HL-60 (cell line): ENCODE measurements at regions not wholly inside any gene's neighbourhood (a gene's known extent, or its start where the extent isn't known, plus 50 kb on each side); places are given as distances from the start of the nearest gene placed in this dataset.

Source experiments
- DNase-seq, 2 experiments: peaks; one replicate each; pipeline ENCODE4 v3.0.0-alpha.2; 2010 to 2020; ENCODE audit warnings: low read depth in 1 of 2, low spot score in 1 of 2
- H3K27ac ChIP-seq: fragments of 250-450 bp; sonication (Bioruptor Pico); replicated peaks from 2 replicates; pipeline ENCODE4 v1.5.1; 2020; ENCODE audit warnings: mild to moderate bottlenecking, moderate library complexity
- H3K27me3 ChIP-seq: fragments of 250-450 bp; sonication (Bioruptor Pico); 2 replicates; pipeline ENCODE4 v1.5.1; 2021; ENCODE audit warnings: mild to moderate bottlenecking, moderate library complexity; ENCODE audit not compliant: insufficient read depth, poor library complexity, severe bottlenecking
- H3K4me3 ChIP-seq: replicated peaks from 2 replicates; pipeline ENCODE4 v1.5.1; 2011; ENCODE audit warnings: mild to moderate bottlenecking, control low read depth, low read length; ENCODE audit not compliant: insufficient read depth
- GABPA ChIP-seq: IDR thresholded peaks from 2 replicates; pipeline ENCODE4 v1.6.1; 2012; ENCODE audit warnings: low read depth
- POLR2AphosphoS5 ChIP-seq: IDR thresholded peaks from 2 replicates; pipeline ENCODE4 v1.6.1; 2012; ENCODE audit warnings: low read depth
- SPI1 ChIP-seq: IDR thresholded peaks from 2 replicates; pipeline ENCODE4 v1.6.1; 2012; ENCODE audit warnings: low read depth, mild to moderate bottlenecking, borderline replicate concordance
- TF ChIP-seq, protein P1 (sequence below): IDR thresholded peaks from 2 replicates; pipeline ENCODE4 v1.6.1; 2012; ENCODE audit warnings: low read depth; ENCODE audit not compliant: insufficient replicate concordance
- TF ChIP-seq, protein P2 (sequence below): IDR thresholded peaks from one replicate; pipeline ENCODE4 v1.5.1; 2011; ENCODE audit warnings: low read length, control low read depth, inconsistent platforms; ENCODE audit not compliant: insufficient read depth

DNA sequence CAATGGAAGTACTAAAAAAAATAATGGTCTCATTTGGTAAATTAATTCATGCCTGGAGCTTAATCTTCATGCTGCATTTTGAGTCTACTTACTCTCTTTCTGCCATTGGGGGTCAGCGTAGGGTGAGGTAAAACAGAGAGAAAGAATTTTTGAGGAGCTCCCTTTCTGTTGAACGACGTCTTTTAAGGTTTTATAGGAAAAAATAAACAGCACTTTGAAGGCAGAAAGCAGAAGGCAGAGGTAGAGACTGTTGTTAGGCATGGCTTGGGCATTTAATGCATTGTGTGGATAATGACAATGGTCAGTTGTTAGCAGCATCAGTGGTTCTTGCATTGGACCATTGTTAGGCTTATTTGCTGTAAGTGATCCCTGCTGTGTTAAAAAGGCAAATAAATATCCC is 557.2 kb upstream of the STXBP6 start:
- TF ChIP-seq, protein P1, sequence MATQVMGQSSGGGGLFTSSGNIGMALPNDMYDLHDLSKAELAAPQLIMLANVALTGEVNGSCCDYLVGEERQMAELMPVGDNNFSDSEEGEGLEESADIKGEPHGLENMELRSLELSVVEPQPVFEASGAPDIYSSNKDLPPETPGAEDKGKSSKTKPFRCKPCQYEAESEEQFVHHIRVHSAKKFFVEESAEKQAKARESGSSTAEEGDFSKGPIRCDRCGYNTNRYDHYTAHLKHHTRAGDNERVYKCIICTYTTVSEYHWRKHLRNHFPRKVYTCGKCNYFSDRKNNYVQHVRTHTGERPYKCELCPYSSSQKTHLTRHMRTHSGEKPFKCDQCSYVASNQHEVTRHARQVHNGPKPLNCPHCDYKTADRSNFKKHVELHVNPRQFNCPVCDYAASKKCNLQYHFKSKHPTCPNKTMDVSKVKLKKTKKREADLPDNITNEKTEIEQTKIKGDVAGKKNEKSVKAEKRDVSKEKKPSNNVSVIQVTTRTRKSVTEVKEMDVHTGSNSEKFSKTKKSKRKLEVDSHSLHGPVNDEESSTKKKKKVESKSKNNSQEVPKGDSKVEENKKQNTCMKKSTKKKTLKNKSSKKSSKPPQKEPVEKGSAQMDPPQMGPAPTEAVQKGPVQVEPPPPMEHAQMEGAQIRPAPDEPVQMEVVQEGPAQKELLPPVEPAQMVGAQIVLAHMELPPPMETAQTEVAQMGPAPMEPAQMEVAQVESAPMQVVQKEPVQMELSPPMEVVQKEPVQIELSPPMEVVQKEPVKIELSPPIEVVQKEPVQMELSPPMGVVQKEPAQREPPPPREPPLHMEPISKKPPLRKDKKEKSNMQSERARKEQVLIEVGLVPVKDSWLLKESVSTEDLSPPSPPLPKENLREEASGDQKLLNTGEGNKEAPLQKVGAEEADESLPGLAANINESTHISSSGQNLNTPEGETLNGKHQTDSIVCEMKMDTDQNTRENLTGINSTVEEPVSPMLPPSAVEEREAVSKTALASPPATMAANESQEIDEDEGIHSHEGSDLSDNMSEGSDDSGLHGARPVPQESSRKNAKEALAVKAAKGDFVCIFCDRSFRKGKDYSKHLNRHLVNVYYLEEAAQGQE, result no peak
- TF ChIP-seq POLR2AphosphoS5 (no peak), SPI1 (no peak), GABPA (no peak)
- TF ChIP-seq, protein P2, sequence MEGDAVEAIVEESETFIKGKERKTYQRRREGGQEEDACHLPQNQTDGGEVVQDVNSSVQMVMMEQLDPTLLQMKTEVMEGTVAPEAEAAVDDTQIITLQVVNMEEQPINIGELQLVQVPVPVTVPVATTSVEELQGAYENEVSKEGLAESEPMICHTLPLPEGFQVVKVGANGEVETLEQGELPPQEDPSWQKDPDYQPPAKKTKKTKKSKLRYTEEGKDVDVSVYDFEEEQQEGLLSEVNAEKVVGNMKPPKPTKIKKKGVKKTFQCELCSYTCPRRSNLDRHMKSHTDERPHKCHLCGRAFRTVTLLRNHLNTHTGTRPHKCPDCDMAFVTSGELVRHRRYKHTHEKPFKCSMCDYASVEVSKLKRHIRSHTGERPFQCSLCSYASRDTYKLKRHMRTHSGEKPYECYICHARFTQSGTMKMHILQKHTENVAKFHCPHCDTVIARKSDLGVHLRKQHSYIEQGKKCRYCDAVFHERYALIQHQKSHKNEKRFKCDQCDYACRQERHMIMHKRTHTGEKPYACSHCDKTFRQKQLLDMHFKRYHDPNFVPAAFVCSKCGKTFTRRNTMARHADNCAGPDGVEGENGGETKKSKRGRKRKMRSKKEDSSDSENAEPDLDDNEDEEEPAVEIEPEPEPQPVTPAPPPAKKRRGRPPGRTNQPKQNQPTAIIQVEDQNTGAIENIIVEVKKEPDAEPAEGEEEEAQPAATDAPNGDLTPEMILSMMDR, result no peak
- H3K27ac ChIP-seq, result no peak overlapping the region
- H3K4me3 ChIP-seq, result no peak overlapping the region
- no peaks in the 10 kb centered on the region for H3K27me3 ChIP-seq
- DNase-seq, result no peak

DNA sequence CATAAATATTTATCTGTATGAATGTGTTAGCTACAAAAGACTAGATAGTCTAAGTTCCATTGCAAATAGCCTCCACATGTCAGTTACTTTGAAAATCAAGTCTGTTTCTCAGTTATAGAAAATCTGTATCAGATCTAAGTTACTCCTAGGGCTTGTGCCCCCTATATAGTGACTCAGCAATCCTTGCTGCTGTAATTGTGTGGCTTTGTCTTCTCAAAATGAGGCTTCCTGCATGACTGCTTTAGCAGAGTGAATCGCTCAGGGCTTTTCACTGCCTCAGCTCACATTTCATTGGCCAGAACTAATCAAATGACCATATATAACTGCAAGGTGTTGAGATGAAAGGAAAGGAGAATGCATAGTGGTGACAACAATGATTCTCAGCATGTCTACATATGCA is 552.2 kb upstream of the STXBP6 start:
- TF ChIP-seq SPI1 (no peak), GABPA (no peak), POLR2AphosphoS5 (no peak)
- TF ChIP-seq, protein P2, result no peak
- TF ChIP-seq, protein P1, result no peak
- H3K27me3 ChIP-seq, result no peaks in the 10 kb centered on the region
- no peak for DNase-seq
- H3K27ac ChIP-seq, result no peak overlapping the region
- H3K4me3 ChIP-seq, result no peak overlapping the region

DNA sequence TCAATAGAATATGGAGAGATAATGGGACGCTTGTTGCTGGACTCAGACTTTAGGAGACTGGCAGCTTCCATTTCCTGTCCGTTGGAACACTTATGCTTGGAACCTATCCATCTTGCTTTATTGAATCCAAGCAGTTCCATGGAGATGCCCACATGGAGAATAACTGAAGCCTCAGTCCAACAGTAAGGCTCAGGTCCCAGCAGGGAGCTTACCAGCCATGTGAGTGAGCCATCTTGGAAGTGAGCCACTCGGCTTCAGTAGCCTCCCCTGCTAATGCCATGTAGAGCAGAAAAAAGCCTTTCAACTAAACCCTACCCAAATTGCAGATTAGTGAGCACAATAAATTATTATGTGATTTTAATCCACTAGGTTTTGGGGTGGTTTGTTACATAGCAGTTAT is 538.8 kb upstream of the STXBP6 start:
- TF ChIP-seq POLR2AphosphoS5 (no peak), GABPA (no peak), SPI1 (no peak)
- TF ChIP-seq, protein P1, result no peak
- TF ChIP-seq, protein P2, result no peak
- H3K27me3 ChIP-seq, result no peaks in the 10 kb centered on the region
- no peak overlapping the region for H3K27ac ChIP-seq
- DNase-seq, result no peak
- no peak overlapping the region for H3K4me3 ChIP-seq
